ENCODE measurements at regions not wholly inside any gene's neighbourhood (a gene's known extent, or its start where the extent isn't known, plus 50 kb on each side); places are given as distances from the start of the nearest gene placed in this dataset.
"Not testable (repeated sequence)": the region's sequence is repeated elsewhere in the genome, so short reads cannot be mapped to it uniquely, and the experiment has no call there.

DNA sequence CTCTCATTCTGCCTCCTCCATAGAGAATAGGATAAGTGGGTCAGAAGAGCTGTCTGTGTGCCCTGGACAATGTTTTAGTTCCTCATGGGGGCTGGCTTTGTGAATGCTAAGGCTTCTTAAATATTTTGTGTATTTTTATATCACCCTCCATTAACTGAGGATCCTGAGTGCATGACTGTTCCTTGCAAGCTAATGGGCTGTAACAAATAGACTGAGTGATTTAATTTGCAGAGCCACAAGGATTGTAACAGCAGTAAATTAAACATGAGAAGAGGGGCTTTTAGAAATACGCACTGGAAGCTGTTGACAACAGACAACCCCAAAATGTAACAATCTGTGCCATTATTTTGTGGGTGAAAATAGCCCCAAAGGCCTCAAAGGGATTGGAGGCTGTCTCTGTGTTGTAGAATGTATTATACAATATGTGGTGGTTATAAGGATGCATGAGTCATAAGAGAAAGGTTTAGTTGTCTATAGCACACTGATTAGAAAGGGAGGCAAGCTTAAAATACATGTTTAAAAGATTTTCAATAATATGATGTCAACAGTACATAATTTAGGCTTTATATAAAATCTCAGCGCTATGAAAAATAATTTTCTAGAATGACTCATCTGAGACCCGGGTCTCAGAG lies 152.7 kb upstream of the ACTBL2 start:
- TF ChIP-seq, protein P1, sequence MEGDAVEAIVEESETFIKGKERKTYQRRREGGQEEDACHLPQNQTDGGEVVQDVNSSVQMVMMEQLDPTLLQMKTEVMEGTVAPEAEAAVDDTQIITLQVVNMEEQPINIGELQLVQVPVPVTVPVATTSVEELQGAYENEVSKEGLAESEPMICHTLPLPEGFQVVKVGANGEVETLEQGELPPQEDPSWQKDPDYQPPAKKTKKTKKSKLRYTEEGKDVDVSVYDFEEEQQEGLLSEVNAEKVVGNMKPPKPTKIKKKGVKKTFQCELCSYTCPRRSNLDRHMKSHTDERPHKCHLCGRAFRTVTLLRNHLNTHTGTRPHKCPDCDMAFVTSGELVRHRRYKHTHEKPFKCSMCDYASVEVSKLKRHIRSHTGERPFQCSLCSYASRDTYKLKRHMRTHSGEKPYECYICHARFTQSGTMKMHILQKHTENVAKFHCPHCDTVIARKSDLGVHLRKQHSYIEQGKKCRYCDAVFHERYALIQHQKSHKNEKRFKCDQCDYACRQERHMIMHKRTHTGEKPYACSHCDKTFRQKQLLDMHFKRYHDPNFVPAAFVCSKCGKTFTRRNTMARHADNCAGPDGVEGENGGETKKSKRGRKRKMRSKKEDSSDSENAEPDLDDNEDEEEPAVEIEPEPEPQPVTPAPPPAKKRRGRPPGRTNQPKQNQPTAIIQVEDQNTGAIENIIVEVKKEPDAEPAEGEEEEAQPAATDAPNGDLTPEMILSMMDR (IDR thresholded peaks at IDR 0.05) = no peak
- no peak for DNase-seq (ENCODE audit: low spot score in 2 of 2)
- 87 to 96% methylated on average over 3 of the region's 3 CpGs for WGBS, 2 donors
- intact Hi-C loops (cut with DNase I; ENCODE audit: low total_unique reads) = no loop called here
- no peak overlapping the region for H3K4me3 ChIP-seq (ENCODE audit: low read depth, poor library complexity, severe bottlenecking)

DNA sequence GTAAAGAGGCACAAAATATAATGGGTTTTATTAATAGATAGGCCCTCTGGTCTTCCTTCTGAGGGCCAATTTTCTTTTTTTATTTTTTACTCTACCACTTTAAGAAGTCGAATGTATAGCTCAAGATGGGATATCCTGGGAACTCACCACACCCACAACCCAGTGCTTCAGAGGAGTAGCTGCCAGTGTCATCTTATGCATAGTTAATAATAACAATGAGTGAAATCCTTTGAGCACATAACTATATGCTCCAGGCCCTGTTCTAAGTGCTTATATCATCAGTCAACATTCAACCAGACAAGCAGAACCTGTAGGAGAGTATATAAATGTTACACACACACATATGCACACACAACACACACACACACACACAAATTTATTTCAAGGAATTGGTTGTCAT lies 150.3 kb upstream of the ACTBL2 start:
- 55 to 67% methylated on average over 1 of the region's 1 CpG for WGBS, 2 donors
- no peak for DNase-seq (ENCODE audit: low spot score in 2 of 2)
- TF ChIP-seq, protein P1 (IDR thresholded peaks at IDR 0.05) = no peak
- TF ChIP-seq POLR2A (IDR thresholded peaks at IDR 0.05) = no peak
- H3K4me3 ChIP-seq (ENCODE audit: low read depth, poor library complexity, severe bottlenecking) = no peak overlapping the region
- intact Hi-C loops (cut with DNase I; ENCODE audit: low total_unique reads) = no loop called here

DNA sequence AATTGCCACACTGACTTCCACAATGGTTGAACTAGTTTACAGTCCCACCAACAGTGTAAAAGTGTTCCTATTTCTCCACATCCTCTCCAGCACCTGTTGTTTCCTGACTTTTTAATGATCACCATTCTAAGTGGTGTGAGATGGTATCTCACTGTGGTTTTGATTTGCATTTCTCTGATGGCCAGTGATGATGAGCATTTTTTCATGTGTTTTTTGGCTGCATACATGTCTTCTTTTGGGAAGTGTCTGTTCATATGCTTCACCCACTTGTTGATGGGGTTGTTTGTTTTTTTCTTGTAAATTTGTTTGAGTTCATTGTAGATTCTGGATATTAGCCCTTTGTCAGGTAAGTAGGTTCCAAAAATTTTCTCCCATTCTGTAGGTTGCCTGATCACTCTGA lies 148.5 kb upstream of the ACTBL2 start:
- H3K4me3 ChIP-seq (ENCODE audit: low read depth, poor library complexity, severe bottlenecking); DNase-seq (ENCODE audit: low spot score in 2 of 2); intact Hi-C loops (cut with DNase I; ENCODE audit: low total_unique reads): not testable (repeated sequence)

DNA sequence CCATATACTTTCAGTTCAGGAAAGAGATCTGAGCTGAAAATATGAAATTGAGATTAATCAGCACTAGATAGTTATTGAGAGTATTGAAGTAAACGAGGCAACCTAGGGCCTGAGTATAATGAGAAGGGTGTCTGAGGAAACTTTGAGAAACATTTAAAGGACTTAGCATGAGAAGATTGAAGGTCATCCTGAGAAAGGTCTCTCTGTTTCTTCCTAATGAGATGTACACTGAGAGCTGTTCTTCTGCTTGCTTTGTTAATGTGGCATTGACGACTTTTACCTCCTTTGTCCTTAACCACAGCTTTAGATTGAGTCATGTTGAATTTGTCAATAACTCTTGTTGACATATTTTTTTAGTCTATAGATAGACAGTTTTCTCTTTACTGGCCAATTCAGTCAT lies 145.1 kb upstream of the ACTBL2 start:
- no peak for DNase-seq (ENCODE audit: low spot score in 2 of 2)
- WGBS, 2 donors = 89 to 93% methylated on average over 2 of the region's 2 CpGs
- no peak overlapping the region for H3K4me3 ChIP-seq (ENCODE audit: low read depth, poor library complexity, severe bottlenecking)
- intact Hi-C loops (cut with DNase I; ENCODE audit: low total_unique reads) = no loop called here
- TF ChIP-seq, protein P1 (IDR thresholded peaks at IDR 0.05) = no peak
- TF ChIP-seq POLR2A (IDR thresholded peaks at IDR 0.05) = no peak

DNA sequence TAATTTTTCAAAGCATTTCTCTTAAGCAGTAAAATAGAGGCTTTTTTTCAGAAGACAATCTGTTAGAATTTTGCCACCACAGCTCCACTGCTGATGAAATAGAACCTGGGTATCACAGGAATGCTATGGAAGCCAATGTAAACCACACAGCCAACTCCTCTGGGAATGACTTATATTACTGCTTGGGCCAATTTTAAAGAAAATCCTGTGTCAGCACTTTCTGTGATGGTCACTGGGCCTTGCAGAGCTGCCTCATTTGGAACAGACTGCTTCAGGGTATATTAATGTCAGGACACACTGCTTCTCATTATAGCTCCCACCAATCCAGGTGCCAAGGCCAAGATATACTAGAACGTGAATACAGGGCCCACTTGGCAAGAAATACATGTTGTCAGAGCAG lies 144.1 kb upstream of the ACTBL2 start:
- intact Hi-C loops (cut with DNase I; ENCODE audit: low total_unique reads) = no loop called here
- DNase-seq (ENCODE audit: low spot score in 2 of 2) = no peak
- H3K4me3 ChIP-seq (ENCODE audit: low read depth, poor library complexity, severe bottlenecking) = no peak overlapping the region
- no peak for TF ChIP-seq POLR2A (IDR thresholded peaks at IDR 0.05)
- TF ChIP-seq, protein P1 (IDR thresholded peaks at IDR 0.05) = no peak
- 63 to 69% methylated on average over 1 of the region's 1 CpG for WGBS, 2 donors

DNA sequence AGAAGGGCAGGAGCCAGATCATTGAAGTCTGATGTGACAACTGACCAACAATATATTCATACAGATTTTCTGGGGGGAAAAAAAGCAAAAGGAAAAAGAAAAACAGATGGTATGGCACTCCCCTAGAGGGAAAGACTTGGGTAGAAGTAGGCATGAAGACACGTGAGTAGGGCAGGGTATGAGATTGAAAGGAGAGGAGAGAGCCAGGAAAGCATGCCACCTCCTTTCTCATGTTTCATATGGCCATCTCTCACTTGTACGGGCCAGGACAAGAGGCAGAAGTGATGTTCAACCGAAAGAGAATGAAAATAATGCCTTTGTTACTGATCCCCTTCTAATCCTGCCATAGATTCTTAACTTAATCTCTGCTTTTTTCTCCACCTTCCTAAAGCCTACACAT lies 139.0 kb upstream of the ACTBL2 start:
- intact Hi-C loops (cut with DNase I; ENCODE audit: low total_unique reads) = no loop called here
- no peak for DNase-seq (ENCODE audit: low spot score in 2 of 2)
- no peak overlapping the region for H3K4me3 ChIP-seq (ENCODE audit: low read depth, poor library complexity, severe bottlenecking)
- TF ChIP-seq, protein P1 (IDR thresholded peaks at IDR 0.05) = no peak
- TF ChIP-seq POLR2A (IDR thresholded peaks at IDR 0.05) = no peak
- 71 to 78% methylated on average over 3 of the region's 3 CpGs for WGBS, 2 donors

All from lower leg skin (tissue), 4 donors.